ENCODE measurements at regions not wholly inside any gene's neighbourhood (a gene's known extent, or its start where the extent isn't known, plus 50 kb on each side); places are given as distances from the start of the nearest gene placed in this dataset.
A peak's percentile ranks its signal among the peaks of the same experiment; 100 is the strongest.

DNA sequence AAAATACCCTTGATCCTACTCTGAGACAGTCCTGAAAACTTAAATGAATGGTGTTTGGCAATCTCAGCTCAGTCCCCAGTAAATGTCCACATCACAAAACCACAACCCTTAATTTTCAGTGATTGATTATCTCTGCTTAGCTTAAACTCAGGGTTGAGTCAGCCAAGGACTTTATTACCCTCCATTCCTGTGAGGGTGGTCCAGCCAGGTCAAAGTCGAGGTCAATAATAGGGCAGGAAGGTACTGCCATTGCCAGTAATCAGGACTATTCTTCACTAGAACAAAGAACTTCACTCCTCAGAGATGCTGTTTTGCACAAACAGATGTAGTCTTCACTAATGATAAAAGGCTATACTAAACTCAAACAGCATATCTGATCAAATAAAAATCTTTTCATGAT lies 499.4 kb downstream of the ISL1 start:
- H3K4me3 ChIP-seq (ENCODE audit: low read depth, low read length): no peak overlapping the region
- DNase-seq (ENCODE audit: low read depth): no peak
- TF ChIP-seq, protein P1, sequence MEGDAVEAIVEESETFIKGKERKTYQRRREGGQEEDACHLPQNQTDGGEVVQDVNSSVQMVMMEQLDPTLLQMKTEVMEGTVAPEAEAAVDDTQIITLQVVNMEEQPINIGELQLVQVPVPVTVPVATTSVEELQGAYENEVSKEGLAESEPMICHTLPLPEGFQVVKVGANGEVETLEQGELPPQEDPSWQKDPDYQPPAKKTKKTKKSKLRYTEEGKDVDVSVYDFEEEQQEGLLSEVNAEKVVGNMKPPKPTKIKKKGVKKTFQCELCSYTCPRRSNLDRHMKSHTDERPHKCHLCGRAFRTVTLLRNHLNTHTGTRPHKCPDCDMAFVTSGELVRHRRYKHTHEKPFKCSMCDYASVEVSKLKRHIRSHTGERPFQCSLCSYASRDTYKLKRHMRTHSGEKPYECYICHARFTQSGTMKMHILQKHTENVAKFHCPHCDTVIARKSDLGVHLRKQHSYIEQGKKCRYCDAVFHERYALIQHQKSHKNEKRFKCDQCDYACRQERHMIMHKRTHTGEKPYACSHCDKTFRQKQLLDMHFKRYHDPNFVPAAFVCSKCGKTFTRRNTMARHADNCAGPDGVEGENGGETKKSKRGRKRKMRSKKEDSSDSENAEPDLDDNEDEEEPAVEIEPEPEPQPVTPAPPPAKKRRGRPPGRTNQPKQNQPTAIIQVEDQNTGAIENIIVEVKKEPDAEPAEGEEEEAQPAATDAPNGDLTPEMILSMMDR (IDR thresholded peaks at IDR 0.05; ENCODE audit: low read depth, low read length): no peak
- TF ChIP-seq, protein P2, sequence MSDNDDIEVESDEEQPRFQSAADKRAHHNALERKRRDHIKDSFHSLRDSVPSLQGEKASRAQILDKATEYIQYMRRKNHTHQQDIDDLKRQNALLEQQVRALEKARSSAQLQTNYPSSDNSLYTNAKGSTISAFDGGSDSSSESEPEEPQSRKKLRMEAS (IDR thresholded peaks at IDR 0.05; ENCODE audit: low read depth, low read length): no peak
- TF ChIP-seq MYC (IDR thresholded peaks at IDR 0.05; ENCODE audit: low read depth, low read length) (no peak), POLR2A (IDR thresholded peaks at IDR 0.05; ENCODE audit: extremely low read depth, insufficient read length) (no peak)

DNA sequence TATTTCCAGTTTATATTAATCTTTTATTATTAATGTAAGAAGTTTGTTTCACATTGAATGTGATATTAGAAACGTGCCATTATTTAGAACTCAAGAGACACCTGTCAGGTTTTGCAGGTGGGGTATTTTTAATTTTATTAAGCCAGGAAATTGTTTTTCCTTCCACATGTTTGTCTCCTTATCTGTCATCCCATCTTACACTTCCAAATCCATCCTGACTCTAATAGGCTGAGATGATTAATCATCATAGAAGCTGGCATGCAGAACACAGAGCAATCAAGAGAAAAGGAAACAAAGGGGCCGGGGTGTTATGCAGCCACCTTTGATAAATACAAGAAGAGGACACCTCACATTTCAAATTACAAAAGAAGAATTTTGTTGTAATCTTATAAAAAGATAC lies 506.5 kb downstream of the ISL1 start:
- no peak for DNase-seq (ENCODE audit: low read depth)
- H3K4me3 ChIP-seq (ENCODE audit: low read depth, low read length): no peak overlapping the region
- TF ChIP-seq MYC (IDR thresholded peaks at IDR 0.05; ENCODE audit: low read depth, low read length) (no peak), POLR2A (IDR thresholded peaks at IDR 0.05; ENCODE audit: extremely low read depth, insufficient read length) (no peak)
- TF ChIP-seq, protein P1 (IDR thresholded peaks at IDR 0.05; ENCODE audit: low read depth, low read length): no peak
- TF ChIP-seq, protein P2 (IDR thresholded peaks at IDR 0.05; ENCODE audit: low read depth, low read length): no peak

DNA sequence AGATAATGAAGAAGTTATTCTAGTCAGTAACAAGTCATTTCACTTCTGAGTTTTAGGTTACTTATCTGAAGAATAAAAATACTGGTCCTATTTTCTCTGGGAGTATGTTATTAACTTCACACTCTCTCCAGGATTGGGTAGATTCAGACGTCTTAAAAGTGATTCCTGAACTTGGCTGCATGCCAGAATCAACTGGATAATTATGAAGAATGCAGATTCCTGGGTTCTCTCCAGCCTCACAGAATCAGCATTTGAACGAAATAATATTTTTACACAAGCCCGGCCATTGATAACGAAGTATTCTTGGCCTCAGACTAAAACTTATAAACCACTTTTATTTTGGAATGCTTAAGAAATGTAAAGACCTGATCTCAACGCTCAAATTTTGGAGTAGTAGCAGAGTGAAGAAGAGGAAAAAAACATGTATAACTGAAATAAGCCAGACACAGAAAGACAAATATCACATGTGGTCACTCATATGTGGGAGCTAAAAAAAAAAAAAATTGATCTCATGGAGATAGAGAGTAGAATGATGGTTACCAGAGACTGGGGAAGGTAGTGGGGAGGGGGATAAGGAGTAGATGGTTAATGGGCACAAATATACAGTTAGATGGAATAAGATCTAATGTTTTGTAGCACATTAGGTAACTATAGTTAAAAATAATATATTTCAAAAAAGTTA lies 507.3 kb downstream of the ISL1 start:
- DNase-seq (ENCODE audit: low read depth): no peak
- TF ChIP-seq, protein P1 (IDR thresholded peaks at IDR 0.05; ENCODE audit: low read depth, low read length): no peak
- TF ChIP-seq MYC (IDR thresholded peaks at IDR 0.05; ENCODE audit: low read depth, low read length): no peak
- TF ChIP-seq, protein P2 (IDR thresholded peaks at IDR 0.05; ENCODE audit: low read depth, low read length): no peak
- TF ChIP-seq POLR2A (IDR thresholded peaks at IDR 0.05; ENCODE audit: extremely low read depth, insufficient read length): no peak
- H3K4me3 ChIP-seq (ENCODE audit: low read depth, low read length): no peak overlapping the region

DNA sequence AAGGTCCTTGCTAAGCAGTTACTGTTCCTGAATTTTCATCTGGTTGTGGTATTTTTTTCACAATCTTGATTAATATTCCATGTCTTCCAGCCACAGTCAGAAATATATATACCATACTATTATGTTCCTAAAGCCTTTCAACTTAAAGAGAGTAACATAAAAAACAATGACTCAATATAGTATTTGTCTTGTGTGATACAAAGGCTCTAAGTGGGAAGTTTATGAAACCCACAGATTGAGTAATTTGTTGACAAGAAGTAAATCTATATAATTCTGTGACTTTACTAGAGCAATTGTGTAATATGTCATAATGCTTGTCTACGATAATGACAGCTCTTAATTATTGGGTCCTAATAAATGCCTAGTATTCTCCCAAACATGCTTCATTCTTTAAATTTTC lies 509.4 kb downstream of the ISL1 start:
- no peak for DNase-seq (ENCODE audit: low read depth)
- TF ChIP-seq, protein P1 (IDR thresholded peaks at IDR 0.05; ENCODE audit: low read depth, low read length): no peak
- TF ChIP-seq, protein P2 (IDR thresholded peaks at IDR 0.05; ENCODE audit: low read depth, low read length): no peak
- TF ChIP-seq POLR2A (IDR thresholded peaks at IDR 0.05; ENCODE audit: extremely low read depth, insufficient read length) (no peak), MYC (IDR thresholded peaks at IDR 0.05; ENCODE audit: low read depth, low read length) (no peak)
- H3K4me3 ChIP-seq (ENCODE audit: low read depth, low read length): no peak overlapping the region

DNA sequence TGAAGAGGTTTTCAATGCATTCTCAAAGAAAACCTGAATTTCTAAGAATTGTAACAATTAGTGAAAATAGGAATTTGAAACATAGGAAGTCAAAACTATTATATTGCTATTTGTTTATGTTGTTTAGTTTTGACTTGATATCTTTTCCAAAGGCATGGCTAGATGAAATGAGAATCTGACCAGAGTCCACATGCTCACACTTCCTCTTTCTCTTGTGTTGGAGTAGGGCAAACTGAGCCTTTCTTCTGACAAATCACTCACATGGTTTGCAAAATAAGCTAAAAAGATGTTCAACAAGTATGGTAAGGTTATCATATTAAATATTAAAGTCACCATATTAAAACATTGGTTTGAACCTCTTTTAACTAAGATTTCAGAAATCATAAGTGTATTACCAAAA lies 512.6 kb downstream of the ISL1 start:
- TF ChIP-seq, protein P2 (IDR thresholded peaks at IDR 0.05; ENCODE audit: low read depth, low read length): no peak
- TF ChIP-seq, protein P1 (IDR thresholded peaks at IDR 0.05; ENCODE audit: low read depth, low read length): no peak
- TF ChIP-seq POLR2A (IDR thresholded peaks at IDR 0.05; ENCODE audit: extremely low read depth, insufficient read length) (no peak), MYC (IDR thresholded peaks at IDR 0.05; ENCODE audit: low read depth, low read length) (no peak)
- peak; percentile 7 for DNase-seq (ENCODE audit: low read depth)
- no peak overlapping the region for H3K4me3 ChIP-seq (ENCODE audit: low read depth, low read length)

Data from NB4 (cell line).